Mesodermal cell (in vitro differentiated cells): ENCODE measurements at regions not wholly inside any gene's neighbourhood (a gene's known extent, or its start where the extent isn't known, plus 50 kb on each side); places are given as distances from the start of the nearest gene placed in this dataset.
"Not testable (repeated sequence)": the region's sequence is repeated elsewhere in the genome, so short reads cannot be mapped to it uniquely, and the experiment has no call there.

Source experiments
- H3K27ac ChIP-seq: 2 replicates; pipeline ENCODE4 v1.7.0; 2013; ENCODE audit warnings: mild to moderate bottlenecking, low read depth, low read length, moderate library complexity; ENCODE audit not compliant: severe bottlenecking
- H3K36me3 ChIP-seq: 2 replicates; pipeline ENCODE4 v1.7.1; 2013; ENCODE audit warnings: mild to moderate bottlenecking, low read length, moderate library complexity; ENCODE audit not compliant: control insufficient read depth, insufficient read depth
- H3K4me1 ChIP-seq: one replicate; pipeline ENCODE4 v1.7.1; 2013; ENCODE audit warnings: mild to moderate bottlenecking, low read length; ENCODE audit not compliant: insufficient read depth, control insufficient read depth, poor library complexity, severe bottlenecking
- H3K4me3 ChIP-seq: 2 replicates; pipeline ENCODE4 v1.7.0; 2013; ENCODE audit warnings: low read length, control low read depth, mild to moderate bottlenecking; ENCODE audit not compliant: insufficient read depth, poor library complexity, severe bottlenecking; ENCODE audit errors: extremely low read depth
- H3K9me3 ChIP-seq: 2 replicates; pipeline ENCODE4 v1.7.1; 2013; ENCODE audit warnings: mild to moderate bottlenecking, low read length, moderate library complexity; ENCODE audit not compliant: control insufficient read depth
- WGBS, 2 experiments: methylation state at CpG; one replicate each; pipeline ENCODE4 v1.1.5; 2013; ENCODE audit warnings: missing lambda C conversion rate in 2 of 2; ENCODE audit not compliant: insufficient coverage in 2 of 2; 5-methylcytosine and 5-hydroxymethylcytosine counted together

DNA sequence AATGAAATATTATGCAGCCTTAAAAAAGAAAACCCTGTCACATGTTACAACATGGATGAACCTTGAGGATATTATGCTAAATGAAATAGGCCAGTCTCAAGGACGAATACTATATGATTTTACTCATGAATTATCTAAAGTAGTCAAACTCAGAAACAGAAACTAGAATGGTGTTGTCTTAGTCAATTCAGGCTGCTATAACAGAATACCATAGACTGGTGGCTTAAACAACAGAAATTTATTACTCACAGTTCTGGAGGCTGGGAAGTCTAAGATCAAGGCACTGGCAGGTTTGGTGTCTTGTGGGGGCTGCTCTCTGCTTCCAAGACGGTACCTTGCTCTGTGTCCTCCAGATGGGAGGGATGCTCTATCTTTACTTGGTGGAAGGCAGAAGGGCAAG is 113.8 kb upstream of the DNAH14 start:
- Histone ChIP-seq H3K9me3 (peaks cover 4% of the 10 kb centered on the region), H3K36me3 (no peaks in the 10 kb centered on the region), H3K4me3 (no peak overlapping the region), H3K4me1 (no peaks in the 10 kb centered on the region), H3K27ac (no peak overlapping the region)
- WGBS, 2 experiments = no CpG with 5 or more reads among the region's 2 CpGs

- Histone ChIP-seq H3K27ac (no peak overlapping the region), H3K9me3 (peaks cover 4% of the 10 kb centered on the region), H3K36me3 (no peaks in the 10 kb centered on the region), H3K4me1 (no peaks in the 10 kb centered on the region), H3K4me3 (no peak overlapping the region)
These were observed 113.4 kb upstream of the DNAH14 start for GRCh38 chr1:224816062-224816461.

DNA sequence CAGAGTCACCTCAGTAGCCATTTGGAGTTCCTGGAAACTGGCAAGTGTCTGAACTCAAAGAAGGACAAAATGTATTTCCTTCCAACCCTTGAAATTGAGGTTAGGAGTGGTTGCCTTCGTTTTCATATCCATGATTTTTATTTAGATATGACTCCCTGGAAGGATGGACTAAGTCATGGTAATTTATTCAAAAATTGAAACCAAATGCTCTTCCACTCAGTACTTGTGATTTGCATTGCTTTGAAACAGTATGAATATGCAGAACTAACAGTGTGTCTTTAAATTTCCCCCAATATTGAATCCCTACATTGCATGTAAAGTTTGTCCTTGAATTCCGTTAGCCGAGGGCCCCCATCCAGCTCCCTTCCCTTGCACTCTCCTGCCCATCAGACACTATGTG is 112.1 kb upstream of the DNAH14 start:
- 89% methylated on average over 2 of the region's 3 CpGs; no CpG with 5 or more reads in 1 of the 2 experiments for WGBS, 2 experiments
- Histone ChIP-seq H3K36me3 (no peaks in the 10 kb centered on the region), H3K4me1 (no peaks in the 10 kb centered on the region), H3K4me3 (no peak overlapping the region), H3K27ac (no peak overlapping the region), H3K9me3 (peaks cover 4% of the 10 kb centered on the region)

- Histone ChIP-seq H3K36me3 (no peaks in the 10 kb centered on the region), H3K9me3 (no peaks in the 10 kb centered on the region), H3K27ac (no peak overlapping the region), H3K4me1 (no peaks in the 10 kb centered on the region), H3K4me3 (no peak overlapping the region)
- WGBS, 2 experiments = 53 to 73% methylated on average over 2 to 3 of the region's 3 CpGs
These were observed 109.6 kb upstream of the DNAH14 start for GRCh38 chr1:224819861-224820260.

GRCh38 chr1:224820341-224820740 is 109.1 kb upstream of the DNAH14 start:
- Histone ChIP-seq H3K9me3 (no peaks in the 10 kb centered on the region), H3K4me1 (no peaks in the 10 kb centered on the region), H3K4me3 (no peak overlapping the region), H3K36me3 (no peaks in the 10 kb centered on the region), H3K27ac (no peak overlapping the region)
- WGBS, 2 experiments = 72 to 80% methylated on average over 2 of the region's 3 CpGs

DNA sequence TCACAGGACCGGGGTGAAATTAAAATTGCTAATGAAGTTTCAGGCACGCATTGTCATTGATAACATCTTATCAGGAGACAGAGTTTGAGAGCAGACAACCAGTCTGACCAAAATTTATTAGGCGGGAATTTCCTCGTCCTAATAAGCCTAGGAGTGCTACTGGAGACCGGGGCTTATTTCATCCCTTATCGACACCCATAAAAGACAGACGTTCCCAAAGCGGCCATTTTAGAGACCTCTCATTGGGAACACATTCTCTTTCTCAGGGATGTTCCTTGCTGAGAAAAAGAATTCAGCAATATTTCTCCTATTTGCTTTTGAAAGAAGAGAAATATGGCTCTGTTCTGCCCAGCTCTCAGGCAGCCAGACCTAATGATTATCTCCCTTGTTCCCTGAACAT is 107.7 kb upstream of the DNAH14 start:
- WGBS, 2 experiments = 87 to 88% methylated on average over 8 of the region's 8 CpGs
- not testable (repeated sequence) for H3K9me3 ChIP-seq, H3K27ac ChIP-seq, H3K4me3 ChIP-seq, H3K4me1 ChIP-seq, H3K36me3 ChIP-seq

GRCh38 chr1:224825525-224826000 is 103.9 kb upstream of the DNAH14 start:
- WGBS, 2 experiments = no CpG with 5 or more reads among the region's 1 CpG

GRCh38 chr1:224828691-224829090 is 100.8 kb upstream of the DNAH14 start:
- Histone ChIP-seq H3K4me3 (no peak overlapping the region), H3K9me3 (peaks cover 4% of the 10 kb centered on the region), H3K36me3 (no peaks in the 10 kb centered on the region), H3K4me1 (no peaks in the 10 kb centered on the region), H3K27ac (no peak overlapping the region)

More at GRCh38 chr1:224825525-224826000, 103.9 kb upstream of the DNAH14 start:
- Histone ChIP-seq H3K36me3 (no peaks in the 10 kb centered on the region), H3K4me3 (no peak overlapping the region), H3K9me3 (no peaks in the 10 kb centered on the region), H3K4me1 (no peaks in the 10 kb centered on the region), H3K27ac (no peak overlapping the region)

DNA sequence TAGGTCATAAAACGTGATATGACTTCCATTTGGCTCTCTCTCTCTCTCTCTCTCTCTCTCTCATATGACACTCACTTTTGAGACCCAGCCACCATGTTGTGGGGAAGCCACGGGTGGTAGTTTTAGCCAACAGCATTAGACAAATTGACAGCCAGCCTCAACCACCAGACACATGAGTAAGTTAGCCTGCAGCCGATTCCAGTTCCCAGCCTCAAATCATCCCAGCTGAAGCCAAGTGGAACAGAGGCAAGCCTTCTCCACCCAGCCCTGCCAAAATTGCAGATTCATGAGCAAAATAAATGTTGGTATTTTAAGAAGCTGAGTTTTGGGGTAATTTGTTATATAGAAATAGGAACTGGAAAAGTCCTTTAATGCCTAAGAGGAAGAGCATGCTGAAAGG is 98.0 kb upstream of the DNAH14 start:
- Histone ChIP-seq H3K9me3 (peaks cover 4% of the 10 kb centered on the region), H3K36me3 (no peaks in the 10 kb centered on the region), H3K27ac (no peak overlapping the region), H3K4me3 (no peak overlapping the region), H3K4me1 (no peaks in the 10 kb centered on the region)
- WGBS, 2 experiments = no CpG with 5 or more reads among the region's 3 CpGs

- not testable (repeated sequence) for H3K36me3 ChIP-seq, H3K27ac ChIP-seq
These were observed 89.7 kb upstream of the DNAH14 start for GRCh38 chr1:224839648-224840300.

DNA sequence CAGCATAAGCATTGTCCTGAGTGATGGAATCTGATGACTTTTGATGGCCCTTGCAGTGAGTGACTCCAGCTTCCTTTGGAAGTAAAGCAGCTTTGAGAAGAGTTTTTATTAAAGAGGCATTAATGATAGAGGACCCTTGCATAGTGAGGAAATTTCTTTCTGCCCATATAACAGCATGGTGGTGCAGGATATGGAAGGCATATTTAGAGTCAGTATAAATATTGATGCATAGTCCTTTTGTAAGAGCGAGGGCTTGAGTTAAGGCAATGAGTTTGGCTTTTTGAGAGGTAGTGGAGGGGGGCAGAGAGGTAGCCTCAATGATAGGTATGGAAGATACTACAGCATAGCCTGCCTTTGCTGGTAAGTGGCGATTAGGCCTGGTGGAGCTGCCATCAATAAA is 87.7 kb upstream of the DNAH14 start:
- not testable (repeated sequence) for H3K4me1 ChIP-seq, H3K36me3 ChIP-seq, H3K4me3 ChIP-seq, H3K27ac ChIP-seq, H3K9me3 ChIP-seq
- 86 to 100% methylated on average over 1 of the region's 2 CpGs for WGBS, 2 experiments

More at GRCh38 chr1:224839648-224840300, 89.7 kb upstream of the DNAH14 start:
- H3K9me3 ChIP-seq, H3K4me3 ChIP-seq, H3K4me1 ChIP-seq: not testable (repeated sequence)
- WGBS, 2 experiments = 56 to 80% methylated on average over 1 to 6 of the region's 7 CpGs
